GM06990 (cell line): ENCODE measurements at regions not wholly inside any gene's neighbourhood (a gene's known extent, or its start where the extent isn't known, plus 50 kb on each side); places are given as distances from the start of the nearest gene placed in this dataset.

Experiments
- DNase-seq: peaks from one replicate; pipeline ENCODE4 v3.0.0-alpha.2; 2011; ENCODE audit not compliant: insufficient read length; ENCODE audit errors: extremely low read depth
- H3K27me3 ChIP-seq: replicated peaks from 2 replicates; pipeline ENCODE4 v1.6.0; 2011; ENCODE audit warnings: low read length; ENCODE audit not compliant: control insufficient read depth, insufficient read depth
- H3K36me3 ChIP-seq: 2 replicates; pipeline ENCODE4 v1.5.1; 2011; ENCODE audit warnings: low read length; ENCODE audit not compliant: control insufficient read depth, insufficient read depth
- H3K4me3 ChIP-seq: replicated peaks from 2 replicates; pipeline ENCODE4 v1.5.1; 2011; ENCODE audit warnings: low read depth, mild to moderate bottlenecking, control low read depth, low read length
- TF ChIP-seq, protein P1 (sequence below): IDR thresholded peaks from 2 replicates; pipeline ENCODE4 v1.5.1; 2011; ENCODE audit warnings: low read length, control low read depth, mild to moderate bottlenecking, inconsistent platforms; ENCODE audit not compliant: insufficient read depth, poor library complexity, severe bottlenecking

DNA sequence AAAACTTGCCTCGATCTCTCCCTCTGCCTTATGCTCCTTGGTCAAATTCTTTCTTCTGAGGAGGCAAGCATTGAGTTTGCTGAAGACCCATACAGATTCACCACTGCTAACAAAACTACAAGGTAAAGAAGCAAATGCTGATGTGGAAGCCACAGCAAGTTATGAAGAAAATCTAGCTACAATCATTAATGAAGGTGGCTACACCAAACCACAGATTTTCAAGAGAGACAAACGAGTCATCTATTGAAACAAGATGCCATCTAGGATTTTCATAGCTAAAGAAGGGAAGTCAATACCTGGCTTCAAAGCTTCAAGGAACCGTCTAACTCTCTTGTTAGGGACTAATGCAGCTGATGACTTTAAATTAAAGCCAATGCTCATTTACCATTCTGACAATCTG lies 203.2 kb downstream of the METTL4 start:
- Histone ChIP-seq H3K27me3 (no peaks in the 10 kb centered on the region; the same call in 1 of the 2 replicates), H3K4me3 (no peak overlapping the region), H3K36me3 (no peaks in the 10 kb centered on the region)
- TF ChIP-seq, protein P1, sequence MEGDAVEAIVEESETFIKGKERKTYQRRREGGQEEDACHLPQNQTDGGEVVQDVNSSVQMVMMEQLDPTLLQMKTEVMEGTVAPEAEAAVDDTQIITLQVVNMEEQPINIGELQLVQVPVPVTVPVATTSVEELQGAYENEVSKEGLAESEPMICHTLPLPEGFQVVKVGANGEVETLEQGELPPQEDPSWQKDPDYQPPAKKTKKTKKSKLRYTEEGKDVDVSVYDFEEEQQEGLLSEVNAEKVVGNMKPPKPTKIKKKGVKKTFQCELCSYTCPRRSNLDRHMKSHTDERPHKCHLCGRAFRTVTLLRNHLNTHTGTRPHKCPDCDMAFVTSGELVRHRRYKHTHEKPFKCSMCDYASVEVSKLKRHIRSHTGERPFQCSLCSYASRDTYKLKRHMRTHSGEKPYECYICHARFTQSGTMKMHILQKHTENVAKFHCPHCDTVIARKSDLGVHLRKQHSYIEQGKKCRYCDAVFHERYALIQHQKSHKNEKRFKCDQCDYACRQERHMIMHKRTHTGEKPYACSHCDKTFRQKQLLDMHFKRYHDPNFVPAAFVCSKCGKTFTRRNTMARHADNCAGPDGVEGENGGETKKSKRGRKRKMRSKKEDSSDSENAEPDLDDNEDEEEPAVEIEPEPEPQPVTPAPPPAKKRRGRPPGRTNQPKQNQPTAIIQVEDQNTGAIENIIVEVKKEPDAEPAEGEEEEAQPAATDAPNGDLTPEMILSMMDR: no peak
- DNase-seq: no peak

DNA sequence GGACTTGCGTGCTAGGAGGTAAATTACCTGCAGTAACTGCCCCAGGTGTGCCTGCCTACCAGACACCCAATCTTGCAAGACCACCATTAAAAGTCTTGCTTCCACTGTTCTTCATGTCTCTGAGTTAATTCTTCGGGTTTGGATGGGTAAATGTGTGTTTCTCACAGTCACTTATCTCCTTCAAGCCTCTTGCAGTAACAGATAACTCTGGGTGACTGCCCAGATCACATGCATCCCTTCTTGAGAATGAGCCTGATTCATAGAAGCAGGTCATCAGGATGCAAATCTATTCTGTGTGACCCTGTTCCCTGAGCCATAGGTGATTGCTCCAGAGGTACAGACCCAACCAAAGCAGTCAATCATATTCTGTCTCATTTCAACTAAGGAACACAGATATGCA lies 194.6 kb downstream of the METTL4 start:
- TF ChIP-seq, protein P1: no peak
- no peak for DNase-seq
- no peak overlapping the region for H3K4me3 ChIP-seq
- H3K36me3 ChIP-seq: no peaks in the 10 kb centered on the region
- H3K27me3 ChIP-seq: no peaks in the 10 kb centered on the region; the same call in 1 of the 2 replicates

- TF ChIP-seq, protein P1: no peak
- no peak overlapping the region for H3K4me3 ChIP-seq
- H3K36me3 ChIP-seq: no peaks in the 10 kb centered on the region
- no peak for DNase-seq
- no peaks in the 10 kb centered on the region; the same call in 1 of the 2 replicates for H3K27me3 ChIP-seq
Observed at GRCh38 chr18:2380101-2380500, 191.2 kb downstream of the METTL4 start.

DNA sequence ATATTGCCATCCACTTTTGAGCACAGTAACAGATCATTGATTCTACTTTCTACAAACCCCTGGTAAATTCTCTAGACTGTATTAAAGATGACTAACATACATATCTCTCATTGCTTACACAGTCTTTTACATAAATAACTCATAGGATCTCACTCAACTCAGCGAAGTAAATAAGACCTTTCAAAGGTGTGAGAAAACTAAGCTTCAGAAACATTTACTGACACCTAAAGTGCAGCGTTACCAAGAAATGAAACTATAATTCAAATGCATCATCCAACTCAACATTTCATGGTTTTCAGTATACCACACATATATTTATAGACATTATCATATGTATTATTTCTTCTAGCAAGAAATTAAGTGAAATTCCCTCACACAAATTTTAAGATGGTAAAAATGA lies 189.8 kb downstream of the METTL4 start:
- H3K36me3 ChIP-seq: no peaks in the 10 kb centered on the region
- no peaks in the 10 kb centered on the region; the same call in 1 of the 2 replicates for H3K27me3 ChIP-seq
- TF ChIP-seq, protein P1: no peak
- no peak overlapping the region for H3K4me3 ChIP-seq
- DNase-seq: no peak

GRCh38 chr18:2387588-2387987 lies 183.7 kb downstream of the METTL4 start:
- no peaks in the 10 kb centered on the region for H3K27me3 ChIP-seq
- H3K4me3 ChIP-seq: no peak overlapping the region
- TF ChIP-seq, protein P1: no peak
- DNase-seq: no peak
- H3K36me3 ChIP-seq: no peaks in the 10 kb centered on the region

DNA sequence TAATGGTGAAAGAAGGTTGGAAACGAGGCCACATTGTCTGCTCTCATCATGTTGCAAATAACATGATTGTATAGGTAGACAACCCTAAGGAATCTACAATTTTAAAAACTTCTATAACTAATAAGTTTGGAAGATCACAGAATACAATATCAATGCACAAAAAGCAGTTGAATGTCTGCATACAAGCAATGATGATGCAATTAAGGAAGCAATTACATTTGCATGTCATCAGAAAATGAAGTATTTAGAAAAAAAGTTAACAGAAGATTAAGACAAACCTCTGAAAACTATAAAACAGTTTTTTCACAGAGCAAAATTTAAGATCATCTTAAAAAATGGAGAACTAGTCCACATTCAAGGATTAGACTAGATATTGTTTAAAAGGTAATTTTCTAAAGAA lies 181.1 kb downstream of the METTL4 start:
- Histone ChIP-seq H3K27me3 (no peaks in the 10 kb centered on the region), H3K4me3 (no peak overlapping the region), H3K36me3 (no peaks in the 10 kb centered on the region)
- TF ChIP-seq, protein P1: no peak
- no peak for DNase-seq
